Activated CD4-positive, CD25-positive, alpha-beta regulatory T cell treated with anti-CD3 and anti-CD28 coated beads, Interleukin-2, amount 50 U/mL, for 24 hours (primary cell): ENCODE measurements at regions not wholly inside any gene's neighbourhood (a gene's known extent, or its start where the extent isn't known, plus 50 kb on each side); places are given as distances from the start of the nearest gene placed in this dataset.
"Not testable (repeated sequence)": the region's sequence is repeated elsewhere in the genome, so short reads cannot be mapped to it uniquely, and the experiment has no call there.

Experiments used
- ATAC-seq, 2 donors: fragments of 150-1000 bp; cut with Tn5 transposase; one replicate each; pipeline ENCODE4 v1.10.0; 2021; ENCODE audit warnings: mild to moderate bottlenecking in 1 of 2, moderate library complexity in 1 of 2

- not testable (repeated sequence) for ATAC-seq
Observed at GRCh38 chr9:39463696-39464095, 108.2 kb downstream of the SPATA31A1 start.

DNA sequence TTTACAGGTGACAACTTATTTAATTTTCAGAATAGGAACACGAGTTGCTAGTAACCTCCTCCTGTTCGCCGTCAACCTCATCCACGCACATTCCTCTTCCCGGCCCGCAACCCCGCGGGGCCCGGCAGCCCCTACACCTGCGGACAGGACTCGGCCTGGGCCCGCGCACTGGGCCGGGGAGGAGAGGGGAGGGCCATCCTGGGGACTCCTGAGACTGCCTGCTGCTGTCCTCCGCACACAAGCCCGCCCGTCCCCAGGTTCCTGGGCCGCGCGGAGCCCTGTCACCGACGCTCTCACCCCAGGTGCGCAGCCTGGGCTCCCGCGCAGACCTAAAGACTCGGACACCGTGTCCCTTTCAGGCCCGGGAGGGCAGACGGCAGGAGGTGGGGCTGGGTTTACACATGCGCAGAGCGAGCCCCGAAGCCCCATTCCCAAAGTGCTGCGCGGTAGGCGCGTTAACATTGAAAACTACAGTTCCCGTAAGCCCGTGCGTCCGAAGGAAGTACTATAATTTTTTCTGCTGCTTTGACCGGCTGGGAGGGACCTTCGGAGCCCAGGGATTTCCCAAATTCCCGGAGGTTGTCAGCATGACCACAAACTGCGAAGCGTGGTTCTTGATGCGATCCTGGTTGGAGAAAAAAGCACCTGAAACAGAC is 108.8 kb downstream of the SPATA31A1 start:
- peak; percentile 98 to 99 for ATAC-seq

- not testable (repeated sequence) for ATAC-seq
Observed at GRCh38 chr9:39474499-39474898, 119.0 kb downstream of the SPATA31A1 start.

DNA sequence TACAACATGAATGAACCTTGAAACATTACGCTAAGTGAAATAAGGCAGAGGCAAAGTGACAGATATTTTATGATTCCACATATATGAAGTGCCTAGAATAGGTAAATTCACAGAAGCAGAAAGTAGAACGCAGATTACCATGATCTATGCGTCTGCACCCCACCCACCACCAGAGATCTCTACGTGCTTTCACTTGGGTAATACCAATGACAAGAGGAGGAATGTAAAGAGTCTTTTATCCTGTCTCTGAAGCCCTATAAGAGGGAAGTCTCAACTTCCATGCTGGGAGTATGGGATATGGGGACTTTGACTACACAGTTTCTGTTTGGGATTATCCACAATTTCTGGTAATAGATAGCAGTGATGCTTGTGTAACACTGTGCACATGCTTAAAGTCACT is 127.6 kb downstream of the SPATA31A1 start:
- not testable (repeated sequence) for ATAC-seq

- peak in 1 of 2 donors; percentile 35 for ATAC-seq
Observed at GRCh38 chr9:39483880-39484279, 128.4 kb downstream of the SPATA31A1 start.

- not testable (repeated sequence) for ATAC-seq
Observed at GRCh38 chr9:39484292-39484691, 128.8 kb downstream of the SPATA31A1 start.

- ATAC-seq, result not testable (repeated sequence)
Observed at GRCh38 chr9:39487477-39487876, 132.0 kb downstream of the SPATA31A1 start.

DNA sequence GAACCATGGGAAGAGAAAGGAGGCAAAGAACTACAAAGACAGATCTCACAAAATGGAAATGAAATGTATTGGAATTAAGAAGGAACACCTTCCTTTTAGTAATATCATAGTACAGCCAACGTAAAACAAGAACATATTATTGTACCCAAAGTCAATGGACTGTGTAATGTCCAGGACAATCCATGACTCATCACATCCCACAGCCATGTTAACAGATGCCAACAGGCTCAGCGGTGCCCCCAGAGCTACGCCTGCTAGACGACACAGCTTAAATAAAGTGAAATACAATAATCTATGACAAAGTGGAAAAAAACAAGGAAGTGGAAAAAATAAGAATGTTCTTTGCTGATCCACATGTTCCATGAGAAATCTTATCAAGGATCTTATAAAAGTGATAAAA is 140.8 kb downstream of the SPATA31A1 start:
- ATAC-seq, result not testable (repeated sequence)

DNA sequence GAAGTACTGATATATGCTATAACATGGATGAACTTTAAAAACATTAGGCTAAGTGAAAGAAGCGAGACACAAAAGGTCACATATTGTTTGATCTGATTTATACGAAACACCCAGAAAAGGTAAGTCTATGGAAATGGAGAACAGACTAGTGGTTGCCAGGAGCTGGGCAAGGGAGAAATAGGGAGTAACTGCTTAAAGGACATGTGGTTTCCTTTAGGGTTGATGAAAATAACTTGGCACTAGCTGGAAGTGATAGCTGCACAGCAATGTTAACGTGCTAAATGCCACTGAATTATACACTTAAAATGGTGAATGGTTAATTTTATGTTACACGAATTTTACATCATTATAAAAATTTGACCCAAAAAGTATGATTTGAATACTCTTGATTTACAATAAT is 147.7 kb downstream of the SPATA31A1 start:
- not testable (repeated sequence) for ATAC-seq

DNA sequence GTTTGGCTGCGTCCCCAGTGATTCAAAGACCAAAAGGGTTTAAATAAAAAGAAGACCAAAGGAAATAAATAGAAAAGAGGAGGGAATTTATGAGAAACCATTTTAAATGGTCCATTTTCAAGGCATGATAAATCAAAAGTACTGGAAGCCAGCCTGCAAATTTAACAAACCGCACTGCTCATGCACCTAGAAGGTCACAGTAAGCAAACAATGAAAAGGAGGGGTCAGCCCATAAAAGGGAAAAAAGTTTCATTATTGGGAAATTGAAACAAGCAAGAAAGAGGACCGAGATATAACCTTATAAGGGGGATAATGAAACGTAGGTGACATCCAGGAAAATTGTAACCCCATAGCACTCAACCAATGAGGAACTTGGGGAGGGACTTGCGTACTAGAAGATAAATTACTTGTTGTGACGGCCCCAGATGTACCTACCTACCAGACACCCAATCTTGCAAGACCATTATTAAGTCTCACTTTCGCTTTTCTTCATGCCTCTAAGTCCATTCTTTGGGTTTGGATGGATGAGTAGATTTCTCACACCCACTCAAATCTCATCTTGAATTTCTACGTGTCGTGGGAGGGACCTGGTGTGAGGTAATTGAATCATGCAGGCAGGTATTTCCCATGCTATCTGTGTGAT is 172.0 kb downstream of the SPATA31A1 start:
- ATAC-seq, result not testable (repeated sequence)

GRCh38 chr9:39532597-39532996 is 177.1 kb downstream of the SPATA31A1 start:
- ATAC-seq, result not testable (repeated sequence)

DNA sequence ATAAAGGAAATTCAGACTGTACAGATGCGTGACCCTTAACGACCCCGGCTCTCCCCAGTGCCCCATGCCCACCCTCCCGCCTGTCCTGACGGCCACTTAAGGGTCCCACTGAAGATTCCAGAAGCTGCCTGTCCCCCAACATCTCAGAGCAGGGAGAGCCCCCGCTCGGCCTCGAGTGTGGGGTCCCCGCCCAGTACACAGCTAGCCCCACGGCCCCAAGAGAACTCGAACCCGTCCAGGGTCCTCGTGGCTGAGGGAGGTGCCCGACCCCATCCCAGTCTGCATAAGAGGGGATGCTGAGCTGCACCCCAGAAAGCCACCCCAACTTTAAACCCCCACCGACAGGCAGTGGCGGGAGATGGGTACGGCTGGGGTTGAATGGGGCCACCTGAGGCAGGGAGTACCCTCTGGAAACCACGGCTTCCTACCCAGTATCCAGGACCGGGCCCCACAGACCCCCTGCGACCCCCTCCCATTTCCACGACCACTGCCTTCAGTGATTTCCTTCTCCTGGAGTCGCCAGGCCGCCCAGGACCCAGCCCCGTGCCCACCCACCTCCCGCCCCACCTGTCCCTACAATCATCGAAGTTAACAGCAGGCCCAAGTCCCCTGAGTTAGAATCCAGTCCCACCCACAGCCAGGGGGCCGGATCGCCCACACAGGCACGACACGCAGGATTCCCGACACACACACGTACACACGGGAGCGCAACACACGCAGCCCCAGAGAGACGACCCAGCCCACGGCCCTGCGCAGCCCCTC is 177.7 kb downstream of the SPATA31A1 start:
- not testable (repeated sequence) for ATAC-seq

DNA sequence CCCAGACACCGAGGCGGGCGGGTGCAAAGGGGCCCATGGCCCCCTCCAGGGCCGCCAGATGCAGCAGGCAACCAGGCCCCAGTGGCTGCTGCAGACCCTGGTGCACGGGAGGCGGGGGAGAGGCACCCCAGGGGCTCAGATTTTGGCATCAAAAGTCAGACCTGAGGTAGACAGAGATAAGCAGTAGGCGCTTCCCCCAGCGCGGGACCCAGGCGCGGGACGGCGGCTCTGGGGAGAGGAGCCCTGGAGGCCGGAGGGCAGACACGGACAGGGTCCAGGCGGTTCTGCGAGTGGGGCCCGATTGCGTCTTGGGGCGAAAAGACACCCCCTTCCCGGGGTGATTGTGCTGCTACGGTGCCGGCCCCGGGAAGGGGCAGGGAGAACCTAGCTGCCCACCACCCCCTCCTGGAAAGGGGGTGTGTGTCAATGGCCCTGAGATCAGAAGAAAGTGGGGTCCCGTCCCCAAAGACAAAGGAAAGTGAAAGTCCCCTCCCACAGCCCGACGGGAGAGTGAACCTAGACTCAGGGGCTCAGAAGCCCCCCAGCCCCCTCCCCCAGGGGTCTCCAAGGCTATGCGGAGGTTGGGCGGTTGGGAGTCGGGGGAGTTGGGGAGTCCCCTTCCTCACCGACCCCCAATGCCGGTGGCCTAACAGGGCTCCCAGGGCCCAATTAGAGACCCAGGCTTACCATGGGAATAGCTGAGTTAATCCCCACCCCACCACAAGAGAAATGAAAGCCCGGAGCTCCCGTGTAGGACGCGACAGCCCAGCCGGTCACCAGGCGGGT is 178.5 kb downstream of the SPATA31A1 start:
- ATAC-seq, result not testable (repeated sequence)

GRCh38 chr9:39534897-39535296 is 179.4 kb downstream of the SPATA31A1 start:
- ATAC-seq, result not testable (repeated sequence)

DNA sequence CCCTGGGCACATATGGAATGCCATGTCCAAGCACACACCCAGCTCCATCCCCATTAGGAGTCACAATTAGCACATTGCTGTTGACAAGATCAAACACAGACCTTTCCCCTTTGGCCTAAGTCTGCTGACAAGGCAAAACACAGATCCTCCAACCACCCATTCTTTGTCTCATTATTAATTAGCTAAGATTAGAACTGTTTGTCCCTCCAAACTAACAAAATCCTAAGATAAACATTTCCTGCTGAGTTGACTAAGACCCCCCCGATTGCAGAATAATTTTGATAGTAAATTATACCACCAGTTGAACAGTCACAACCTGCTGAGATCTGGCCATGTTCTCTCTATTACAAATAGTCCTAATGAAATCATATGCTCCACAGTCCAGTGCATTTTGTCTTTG is 186.7 kb downstream of the SPATA31A1 start:
- not testable (repeated sequence) for ATAC-seq

GRCh38 chr9:39545079-39545478 is 189.6 kb downstream of the SPATA31A1 start:
- not testable (repeated sequence) for ATAC-seq

DNA sequence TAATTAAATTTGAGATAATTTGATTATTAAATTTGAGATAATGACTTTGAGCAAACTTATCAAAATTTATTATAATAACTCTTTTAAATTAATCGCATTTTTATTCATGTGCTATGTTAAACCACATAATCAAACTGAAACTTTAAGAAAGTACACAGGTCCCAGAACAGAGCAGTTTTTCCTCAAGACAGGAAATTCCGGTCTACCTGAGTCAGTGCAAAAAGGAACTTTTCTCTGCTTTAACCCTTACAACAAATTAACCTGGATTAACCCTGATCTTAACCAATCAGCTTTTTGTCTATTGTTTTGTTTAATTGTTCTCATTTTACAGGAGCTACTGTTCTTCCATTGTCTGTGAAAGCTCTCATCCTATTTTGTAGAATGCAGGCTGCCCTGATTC is 195.1 kb downstream of the SPATA31A1 start:
- ATAC-seq, result not testable (repeated sequence)

DNA sequence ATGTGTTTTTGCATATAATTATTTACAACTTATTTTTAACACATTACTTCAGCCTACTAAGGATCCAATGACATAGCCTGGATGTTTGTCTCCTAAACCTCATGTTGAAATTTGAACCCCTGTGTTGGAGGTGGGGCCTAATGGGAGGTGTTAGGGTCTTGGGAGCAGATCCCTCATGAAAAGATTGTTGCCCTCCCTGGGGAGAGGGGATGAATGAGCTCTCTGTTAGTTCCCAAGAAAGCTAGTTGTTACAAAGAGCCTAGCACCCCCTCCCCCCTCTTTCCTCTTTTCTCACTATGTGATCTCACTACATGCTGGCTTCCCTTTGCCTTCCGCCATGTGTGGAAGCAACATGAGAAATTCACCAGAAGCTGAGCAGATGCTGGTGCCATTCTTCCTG is 196.1 kb downstream of the SPATA31A1 start:
- ATAC-seq, result not testable (repeated sequence)

DNA sequence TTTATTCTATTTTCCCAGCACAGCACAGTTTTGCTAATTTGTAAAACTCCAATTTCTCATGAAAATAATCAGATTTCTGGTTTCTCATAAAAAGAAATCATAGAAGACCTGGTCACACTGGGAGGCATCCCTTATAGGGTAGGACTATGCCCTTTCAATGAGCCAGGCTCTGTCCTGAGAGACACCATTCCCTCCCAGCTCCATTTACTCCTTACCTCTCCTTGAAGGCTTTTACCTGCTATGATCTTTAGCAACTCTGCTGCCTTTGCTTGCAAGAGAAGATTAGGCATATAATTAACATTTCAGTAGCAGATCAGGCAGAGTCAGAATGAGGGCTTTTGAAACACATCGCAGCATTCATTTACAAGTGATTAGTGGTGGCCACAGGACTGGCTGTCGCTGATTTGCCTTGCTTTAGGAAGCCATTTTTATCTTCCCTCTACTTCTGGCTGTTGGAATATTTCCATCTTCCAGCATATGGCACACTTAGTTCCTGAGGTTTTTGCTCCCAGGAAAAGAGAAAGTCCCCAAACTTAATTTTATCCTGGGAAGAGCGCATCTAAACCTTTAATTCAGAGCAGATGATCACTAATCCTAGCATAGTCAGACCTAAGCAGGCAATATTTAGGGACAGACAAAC is 196.9 kb downstream of the SPATA31A1 start:
- not testable (repeated sequence) for ATAC-seq

- not testable (repeated sequence) for ATAC-seq
Observed at GRCh38 chr9:39554352-39554751, 198.9 kb downstream of the SPATA31A1 start.

DNA sequence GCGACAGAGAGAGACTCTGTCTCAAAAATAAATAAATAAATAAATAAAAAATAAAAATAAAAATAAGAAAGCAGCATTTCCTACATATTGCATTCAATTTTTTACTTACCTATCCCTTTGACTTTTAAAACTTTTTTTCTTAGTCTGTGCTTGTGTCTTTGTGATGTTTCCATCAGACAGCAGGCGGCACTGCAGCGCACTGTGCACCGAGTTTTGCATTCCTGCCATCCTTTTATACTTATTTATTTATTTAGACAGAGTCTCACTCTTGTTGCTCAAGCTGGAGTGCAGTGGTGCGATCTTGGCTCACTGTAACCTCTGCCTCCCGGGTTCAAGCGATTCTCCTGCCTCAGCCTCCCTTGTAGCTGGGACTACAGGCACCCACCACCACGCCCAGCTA is 203.9 kb downstream of the SPATA31A1 start:
- not testable (repeated sequence) for ATAC-seq

DNA sequence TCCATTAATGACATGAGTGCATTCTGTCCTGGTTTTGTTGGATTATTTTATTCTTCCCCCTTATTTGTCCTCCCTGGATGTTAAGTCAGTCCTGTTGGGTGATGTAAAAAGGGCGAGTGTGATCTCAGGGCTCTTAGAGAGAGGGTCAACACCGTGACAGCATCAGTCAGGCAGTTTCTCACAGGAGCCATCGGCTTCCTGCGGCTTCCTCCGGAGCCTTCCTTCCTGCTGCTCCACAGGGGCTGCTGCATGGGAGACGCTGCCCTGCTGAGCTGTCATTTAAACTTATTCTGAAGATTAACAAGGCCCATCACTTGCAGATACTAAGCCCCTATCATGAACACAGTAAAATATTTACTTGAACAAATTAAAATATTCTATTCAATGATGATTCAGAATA is 211.3 kb downstream of the SPATA31A1 start:
- not testable (repeated sequence) for ATAC-seq
